ENCODE measurements at regions not wholly inside any gene's neighbourhood (a gene's known extent, or its start where the extent isn't known, plus 50 kb on each side); places are given as distances from the start of the nearest gene placed in this dataset.
A peak's percentile ranks its signal among the peaks of the same experiment; 100 is the strongest.

DNA sequence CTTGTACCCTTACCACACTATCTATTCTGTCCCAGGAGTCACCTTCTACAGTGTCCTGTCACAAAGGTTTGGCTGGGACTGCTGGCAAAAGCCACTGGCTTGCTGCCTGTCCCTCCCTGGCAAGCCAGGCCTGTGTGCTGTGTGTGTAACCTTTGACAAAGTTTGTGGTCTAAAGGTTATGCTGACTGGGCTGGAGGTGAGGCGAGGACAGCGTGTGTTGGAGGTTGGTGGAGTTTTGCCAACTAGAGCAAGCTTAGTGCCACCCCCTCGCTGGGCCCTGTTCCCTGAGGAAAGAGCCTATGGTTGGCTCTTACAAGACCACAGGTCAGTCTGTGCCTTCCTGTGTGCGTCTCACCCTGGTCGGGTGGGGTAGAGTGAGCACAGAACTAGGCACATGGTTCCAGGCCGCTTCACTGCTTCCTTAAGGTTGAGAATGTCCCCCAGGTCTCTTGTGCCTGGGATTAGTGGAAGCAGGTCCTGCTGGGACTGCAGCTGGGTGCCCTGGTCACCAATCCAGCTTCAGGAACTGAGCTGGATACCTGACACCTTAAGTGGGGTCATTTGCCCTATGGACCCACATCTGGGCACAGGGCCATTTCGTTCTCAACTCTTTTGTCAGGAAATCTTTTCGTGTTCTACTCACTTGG is 152.2 kb downstream of the GADD45G start:
- H3K36me3 ChIP-seq, result no peaks in the 10 kb centered on the region
- H3K9me3 ChIP-seq, result no peaks in the 10 kb centered on the region
- TF ChIP-seq EP300 (IDR thresholded peaks at IDR 0.05), result no peak
- TF ChIP-seq POLR2A (IDR thresholded peaks at IDR 0.05), result no peak
- no peak for TF ChIP-seq POLR2AphosphoS5 (IDR thresholded peaks at IDR 0.05)
- TF ChIP-seq CTCF (IDR thresholded peaks at IDR 0.05), result no peak
- 72% methylated on average over 4 of the region's 8 CpGs for WGBS
- DNase-seq (ENCODE audit: low spot score in 2 of 2), result no peak
- H3K4me1 ChIP-seq, result peaks cover 8% of the 10 kb centered on the region
- H3K27ac ChIP-seq, result no peak overlapping the region
- H3K27me3 ChIP-seq, result no peaks in the 10 kb centered on the region
- H3K4me3 ChIP-seq, result no peak overlapping the region

DNA sequence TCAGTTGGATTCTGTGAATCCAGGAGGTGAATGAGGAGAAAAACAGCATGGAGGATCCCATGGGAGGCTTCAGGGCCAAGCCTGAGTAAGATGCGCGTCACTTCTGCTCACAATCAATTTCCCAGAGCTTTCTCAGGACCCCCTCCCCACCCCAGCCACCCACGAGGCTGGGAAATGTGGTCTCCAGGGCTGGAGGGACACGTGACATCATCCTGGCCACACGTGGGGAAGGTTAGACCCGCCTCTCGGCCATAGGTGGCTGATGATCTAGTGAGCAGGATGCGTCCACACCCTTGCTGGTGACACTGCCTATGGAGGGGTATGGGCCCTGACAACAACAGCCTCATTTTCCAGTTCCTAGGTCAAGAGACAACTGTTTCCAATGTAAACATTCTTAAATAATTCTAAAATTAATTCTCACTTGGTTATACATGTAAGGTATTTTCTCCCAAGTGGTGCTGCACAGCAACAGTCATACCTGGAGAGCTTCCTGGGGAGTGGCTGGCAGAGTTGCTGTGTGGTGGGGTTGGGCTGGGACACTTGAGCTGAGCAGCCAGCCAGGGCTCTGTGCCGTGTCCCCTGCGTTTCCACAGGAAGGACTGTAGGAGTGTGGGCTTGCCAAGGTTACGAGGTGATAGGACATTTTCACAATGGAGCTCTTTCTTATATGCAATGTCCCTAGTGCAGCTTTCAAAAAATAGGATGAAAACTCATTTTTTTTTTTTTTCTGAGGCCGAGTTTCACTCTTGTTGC is 153.1 kb downstream of the GADD45G start:
- 87% methylated on average over 11 of the region's 12 CpGs for WGBS
- Histone ChIP-seq H3K4me3 (no peak overlapping the region), H3K27ac (no peak overlapping the region), H3K9me3 (no peaks in the 10 kb centered on the region), H3K36me3 (no peaks in the 10 kb centered on the region), H3K27me3 (no peaks in the 10 kb centered on the region), H3K4me1 (peaks cover 8% of the 10 kb centered on the region)
- TF ChIP-seq POLR2A (IDR thresholded peaks at IDR 0.05), result no peak
- TF ChIP-seq POLR2AphosphoS5 (IDR thresholded peaks at IDR 0.05), result no peak
- no peak for TF ChIP-seq EP300 (IDR thresholded peaks at IDR 0.05)
- no peak for TF ChIP-seq CTCF (IDR thresholded peaks at IDR 0.05)
- no peak for DNase-seq (ENCODE audit: low spot score in 2 of 2)

DNA sequence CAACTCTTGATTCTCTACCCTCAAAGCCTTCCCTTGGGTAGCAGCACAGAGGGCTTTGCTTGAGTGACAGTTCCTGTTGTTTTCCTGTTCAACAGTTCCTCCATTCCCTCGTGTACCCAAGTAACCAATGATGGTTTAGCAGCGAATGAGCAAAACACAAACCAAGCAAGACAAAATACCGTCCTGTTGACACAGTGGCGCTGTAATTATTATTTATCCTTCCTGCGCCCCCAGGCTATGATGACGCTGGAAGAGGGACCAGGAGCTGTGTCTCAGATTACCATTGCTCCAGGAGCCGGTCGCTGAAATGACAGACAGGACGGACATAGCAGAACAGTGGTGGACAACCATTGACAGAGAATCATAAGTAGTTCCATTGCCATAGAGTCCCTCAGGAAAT is 154.8 kb downstream of the GADD45G start:
- H3K4me1 ChIP-seq, result peaks cover 8% of the 10 kb centered on the region
- WGBS, result 66% methylated on average over 9 of the region's 9 CpGs
- no peak for DNase-seq (ENCODE audit: low spot score in 2 of 2)
- no peak overlapping the region for H3K27ac ChIP-seq
- no peaks in the 10 kb centered on the region for H3K9me3 ChIP-seq
- H3K27me3 ChIP-seq, result no peaks in the 10 kb centered on the region
- H3K4me3 ChIP-seq, result no peak overlapping the region
- no peak for TF ChIP-seq CTCF (IDR thresholded peaks at IDR 0.05)
- no peak for TF ChIP-seq EP300 (IDR thresholded peaks at IDR 0.05)
- no peak for TF ChIP-seq POLR2A (IDR thresholded peaks at IDR 0.05)
- TF ChIP-seq POLR2AphosphoS5 (IDR thresholded peaks at IDR 0.05), result no peak
- no peaks in the 10 kb centered on the region for H3K36me3 ChIP-seq

DNA sequence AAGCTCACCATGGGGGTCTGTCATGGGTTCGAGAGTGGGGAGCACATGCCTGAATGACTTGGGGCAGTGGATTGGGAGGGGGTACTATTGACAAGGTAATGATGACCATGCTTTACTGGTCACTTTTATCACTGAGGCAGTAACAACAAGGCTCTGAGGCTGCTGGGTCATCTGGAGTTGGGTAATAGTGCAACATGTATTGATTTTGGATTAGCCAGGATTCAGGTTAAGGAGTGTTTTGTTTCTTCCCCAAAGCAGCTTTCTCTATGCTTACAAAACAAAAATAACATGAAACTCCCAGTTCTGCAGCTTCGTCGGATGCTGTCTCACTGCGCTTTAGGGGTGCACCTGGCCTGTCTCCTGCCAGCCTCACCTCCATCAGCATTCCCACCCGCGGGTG is 155.3 kb downstream of the GADD45G start:
- no peaks in the 10 kb centered on the region for H3K27me3 ChIP-seq
- peaks cover 8% of the 10 kb centered on the region for H3K4me1 ChIP-seq
- WGBS, result 97% methylated on average over 6 of the region's 6 CpGs
- TF ChIP-seq CTCF (IDR thresholded peaks at IDR 0.05) (no peak), EP300 (IDR thresholded peaks at IDR 0.05) (no peak), POLR2A (IDR thresholded peaks at IDR 0.05) (no peak), POLR2AphosphoS5 (IDR thresholded peaks at IDR 0.05) (no peak)
- no peak overlapping the region for H3K4me3 ChIP-seq
- H3K9me3 ChIP-seq, result no peaks in the 10 kb centered on the region
- H3K27ac ChIP-seq, result no peak overlapping the region
- no peaks in the 10 kb centered on the region for H3K36me3 ChIP-seq
- no peak for DNase-seq (ENCODE audit: low spot score in 2 of 2)

- H3K9me3 ChIP-seq, result no peaks in the 10 kb centered on the region
- peak in 1 of 2 donors; percentile 40 for DNase-seq (ENCODE audit: low spot score in 2 of 2)
- no peak overlapping the region for H3K4me3 ChIP-seq
- no peaks in the 10 kb centered on the region for H3K36me3 ChIP-seq
- H3K4me1 ChIP-seq, result peaks cover 2% of the 10 kb centered on the region
- H3K27ac ChIP-seq, result no peak overlapping the region
- H3K27me3 ChIP-seq, result no peaks in the 10 kb centered on the region
- TF ChIP-seq POLR2A (IDR thresholded peaks at IDR 0.05) (no peak), POLR2AphosphoS5 (IDR thresholded peaks at IDR 0.05) (no peak), EP300 (IDR thresholded peaks at IDR 0.05) (no peak), CTCF (IDR thresholded peaks at IDR 0.05) (no peak)
- WGBS, result 72% methylated on average over 5 of the region's 5 CpGs
Observed at GRCh38 chr9:89764217-89764616, 159.4 kb downstream of the GADD45G start.

Data from suprapubic skin (tissue), 4 donors.